ENCODE measurements at regions not wholly inside any gene's neighbourhood (a gene's known extent, or its start where the extent isn't known, plus 50 kb on each side); places are given as distances from the start of the nearest gene placed in this dataset.

- Histone ChIP-seq H3K9me3 (ENCODE audit: control insufficient read depth in 1 of 2, insufficient read depth in 1 of 2, low read length in 2 of 2) (no peaks in the 10 kb centered on the region), H3K27me3 (ENCODE audit: control insufficient read depth in 1 of 2, insufficient read depth in 2 of 2, low read length in 2 of 2) (no peaks in the 10 kb centered on the region), H3K4me3 (ENCODE audit: low read length) (no peak overlapping the region), H3K4me1 (ENCODE audit: insufficient read depth, low read length) (peaks cover 37% of the 10 kb centered on the region), H3K36me3 (ENCODE audit: insufficient read depth, low read length) (no peaks in the 10 kb centered on the region), H3K27ac (ENCODE audit: low read depth in 1 of 2, low read length in 2 of 2) (no peak overlapping the region)
- H3K4me3 Mint-ChIP-seq: peak overlapping the region; percentile 31
- intact Hi-C loops (cut with DNase I, micrococcal nuclease): loop anchor here in 1 of 2 experiments (1.0 kb wide), 3 partner anchors 13 to 35 kb away; no protein-coding TSS in a partner anchor
- no peaks in the 10 kb centered on the region for H3K27me3 Mint-ChIP-seq
- H3K4me1 Mint-ChIP-seq (ENCODE audit: low read depth): peaks cover 58% of the 10 kb centered on the region
- peak; percentile 85 for ATAC-seq (ENCODE audit: poor library complexity)
- no peak for TF ChIP-seq CTCF (IDR thresholded peaks at IDR 0.05)
- H3K27ac Mint-ChIP-seq: peak overlapping the region; percentile 93
- DNase-seq: peak in 10 of 14 experiments; percentile 19 to 90 (median 46)
- ChIA-PET POLR2A (interaction anchor here (0.9 to 3.0 kb wide), 3 partner anchors 10 to 158 kb away, joined by 5 to 21 read pairs (median 9); no protein-coding TSS in a partner anchor), CTCF (no interaction called here)
- H3K9me3 Mint-ChIP-seq: no peaks in the 10 kb centered on the region
- no peaks in the 10 kb centered on the region for H3K36me3 Mint-ChIP-seq (ENCODE audit: low read depth)
Measured at GRCh38 chr1:234758851-234759250, 148.9 kb upstream of the IRF2BP2 start.

GRCh38 chr1:234756857-234757256, 146.9 kb upstream of the IRF2BP2 start:
- H3K9me3 Mint-ChIP-seq: no peaks in the 10 kb centered on the region
- Histone ChIP-seq H3K27me3 (ENCODE audit: control insufficient read depth in 1 of 2, insufficient read depth in 2 of 2, low read length in 2 of 2) (no peaks in the 10 kb centered on the region), H3K36me3 (ENCODE audit: insufficient read depth, low read length) (no peaks in the 10 kb centered on the region), H3K27ac (ENCODE audit: low read depth in 1 of 2, low read length in 2 of 2) (no peak overlapping the region), H3K9me3 (ENCODE audit: control insufficient read depth in 1 of 2, insufficient read depth in 1 of 2, low read length in 2 of 2) (no peaks in the 10 kb centered on the region), H3K4me1 (ENCODE audit: insufficient read depth, low read length) (peaks cover 37% of the 10 kb centered on the region), H3K4me3 (ENCODE audit: low read length) (no peak overlapping the region)
- DNase-seq (no peak), ATAC-seq (ENCODE audit: poor library complexity) (no peak)
- H3K4me1 Mint-ChIP-seq (ENCODE audit: low read depth): peaks cover 50% of the 10 kb centered on the region
- H3K36me3 Mint-ChIP-seq (ENCODE audit: low read depth): no peaks in the 10 kb centered on the region
- peak overlapping the region; percentile 31 for H3K27ac Mint-ChIP-seq
- ChIA-PET POLR2A (interaction anchor here (0.5 to 1.2 kb wide), 2 partner anchors 12 to 33 kb away, joined by 3 to 4 read pairs; no protein-coding TSS in a partner anchor), CTCF (no interaction called here)
- intact Hi-C loops (cut with DNase I, micrococcal nuclease): no loop called here
- peak overlapping the region; percentile 49 for H3K4me3 Mint-ChIP-seq
- no peak for TF ChIP-seq CTCF (IDR thresholded peaks at IDR 0.05)
- no peaks in the 10 kb centered on the region for H3K27me3 Mint-ChIP-seq

GRCh38 chr1:234756066-234756774, 146.2 kb upstream of the IRF2BP2 start:
- no peak for TF ChIP-seq CTCF (IDR thresholded peaks at IDR 0.05)
- Mint-ChIP-seq H3K4me3 (peak overlapping the region; percentile 49), H3K4me1 (ENCODE audit: low read depth) (peaks cover 44% of the 10 kb centered on the region), H3K36me3 (ENCODE audit: low read depth) (no peaks in the 10 kb centered on the region), H3K9me3 (no peaks in the 10 kb centered on the region), H3K27ac (peak overlapping the region; percentile 31), H3K27me3 (no peaks in the 10 kb centered on the region)
- Histone ChIP-seq H3K4me1 (ENCODE audit: insufficient read depth, low read length) (peaks cover 37% of the 10 kb centered on the region), H3K4me3 (ENCODE audit: low read length) (no peak overlapping the region), H3K9me3 (ENCODE audit: control insufficient read depth in 1 of 2, insufficient read depth in 1 of 2, low read length in 2 of 2) (no peaks in the 10 kb centered on the region), H3K27ac (ENCODE audit: low read depth in 1 of 2, low read length in 2 of 2) (no peak overlapping the region), H3K36me3 (ENCODE audit: insufficient read depth, low read length) (no peaks in the 10 kb centered on the region), H3K27me3 (ENCODE audit: control insufficient read depth in 1 of 2, insufficient read depth in 2 of 2, low read length in 2 of 2) (no peaks in the 10 kb centered on the region)
- CTCF ChIA-PET: no interaction called here
- intact Hi-C loops (cut with DNase I, micrococcal nuclease): no loop called here
- ATAC-seq (ENCODE audit: poor library complexity) (peak; percentile 19), DNase-seq (peak in 2 of 14 experiments; percentile 17 to 29)
- POLR2A ChIA-PET: interaction anchor here (0.5 to 1.2 kb wide), 2 partner anchors 13 to 32 kb away, joined by 3 to 4 read pairs; no protein-coding TSS in a partner anchor
